DMS153 treated with DMSO at 0.1 percent for 48 hours (cell line): ENCODE measurements at regions not wholly inside any gene's neighbourhood (a gene's known extent, or its start where the extent isn't known, plus 50 kb on each side); places are given as distances from the start of the nearest gene placed in this dataset.
A peak's percentile ranks its signal among the peaks of the same experiment; 100 is the strongest.

Experiments used
- DNase-seq: peaks from one replicate; lab custom pipeline; 2025; ENCODE audit not compliant: unreplicated experiment; lab: John Stamatoyannopoulos, UW

- no peak for DNase-seq
These were observed 218.7 kb downstream of the SPATA18 start for GRCh38 chr4:52269761-52270160.

GRCh38 chr4:52273885-52274284, 222.8 kb downstream of the SPATA18 start:
- no peak for DNase-seq

- DNase-seq: no peak
These were observed 237.2 kb downstream of the SPATA18 start for GRCh38 chr4:52288212-52288855.

- DNase-seq: no peak
These were observed 239.4 kb downstream of the SPATA18 start for GRCh38 chr4:52290466-52290865.

- no peak for DNase-seq
These were observed 241.1 kb downstream of the SPATA18 start for GRCh38 chr4:52292245-52292644.

GRCh38 chr4:52296341-52296740, 245.2 kb downstream of the SPATA18 start:
- DNase-seq: no peak

- no peak for DNase-seq
These were observed 247.3 kb downstream of the SPATA18 start for GRCh38 chr4:52298444-52298843.

- no peak for DNase-seq
These were observed 248.0 kb downstream of the SPATA18 start for GRCh38 chr4:52299120-52299519.

- no peak for DNase-seq
These were observed 260.5 kb downstream of the SPATA18 start for GRCh38 chr4:52311464-52312125.

- no peak for DNase-seq
These were observed 261.6 kb downstream of the SPATA18 start for GRCh38 chr4:52312722-52313121.

- DNase-seq: no peak
These were observed 266.3 kb downstream of the SPATA18 start for GRCh38 chr4:52317361-52317879.

GRCh38 chr4:52317981-52318380, 266.9 kb downstream of the SPATA18 start:
- no peak for DNase-seq

GRCh38 chr4:52329894-52330293, 278.8 kb downstream of the SPATA18 start:
- DNase-seq: no peak

- no peak for DNase-seq
These were observed 292.5 kb downstream of the SPATA18 start for GRCh38 chr4:52343595-52343994.

- no peak for DNase-seq
These were observed 299.8 kb downstream of the SPATA18 start for GRCh38 chr4:52350926-52351325.

GRCh38 chr4:52358366-52358765, 300.7 kb downstream of the USP46 start:
- no peak for DNase-seq

GRCh38 chr4:52358883-52359321, 300.2 kb downstream of the USP46 start:
- DNase-seq: no peak

GRCh38 chr4:52366191-52366590, 292.9 kb downstream of the USP46 start:
- DNase-seq: no peak

GRCh38 chr4:52366621-52367020, 292.5 kb downstream of the USP46 start:
- no peak for DNase-seq

GRCh38 chr4:52367282-52367830, 291.7 kb downstream of the USP46 start:
- DNase-seq: peak; percentile 8

- DNase-seq: peak; percentile 60
These were observed 290.2 kb downstream of the USP46 start for GRCh38 chr4:52368895-52369294.

GRCh38 chr4:52369649-52370048, 289.5 kb downstream of the USP46 start:
- DNase-seq: no peak
